ENCODE measurements at regions not wholly inside any gene's neighbourhood (a gene's known extent, or its start where the extent isn't known, plus 50 kb on each side); places are given as distances from the start of the nearest gene placed in this dataset.

GRCh38 chr10:2300231-2300630 is 562.9 kb upstream of the ADARB2 start:
- no peak for DNase-seq

GRCh38 chr10:2296179-2296891 is 559.0 kb upstream of the ADARB2 start:
- no peak for DNase-seq

DNA sequence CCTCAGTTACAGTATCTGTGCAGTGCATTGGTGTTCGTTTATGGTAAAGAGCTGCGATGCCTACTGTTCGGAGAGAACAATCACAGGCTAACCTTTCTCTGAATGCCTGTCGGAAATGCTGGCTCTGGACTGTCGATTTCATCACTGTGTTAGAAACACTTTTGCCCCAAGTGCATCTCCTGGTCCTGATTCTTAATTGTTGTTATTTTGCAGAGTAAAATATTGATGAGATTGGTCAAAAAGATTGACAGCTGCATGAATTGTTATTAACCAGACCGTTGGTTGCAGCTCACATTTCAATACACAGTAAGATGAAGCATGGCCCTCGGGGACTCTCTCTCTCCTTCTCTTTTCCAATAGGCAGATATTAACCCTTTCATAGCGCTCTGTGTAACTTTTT is 557.4 kb upstream of the ADARB2 start:
- DNase-seq: no peak

DNA sequence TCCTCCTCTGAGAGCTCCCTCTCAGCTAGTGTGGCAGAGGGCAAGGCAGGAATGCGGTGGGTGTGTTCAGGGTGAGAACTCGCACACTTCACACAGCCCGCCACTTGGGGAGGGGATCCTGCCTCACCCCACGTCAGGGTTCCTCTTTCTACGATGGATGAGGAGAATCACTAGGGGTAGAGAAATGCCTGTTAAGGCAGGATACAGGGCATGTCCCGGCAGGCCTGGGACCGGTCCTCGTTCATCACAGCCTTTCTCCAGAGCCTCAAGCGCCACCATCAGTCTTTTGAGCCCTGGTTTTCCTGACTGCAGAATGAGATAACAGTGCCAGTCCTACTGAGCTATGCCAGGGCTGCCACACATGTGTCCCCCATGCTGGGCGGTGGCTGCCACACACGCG is 546.7 kb upstream of the ADARB2 start:
- DNase-seq: no peak

DNA sequence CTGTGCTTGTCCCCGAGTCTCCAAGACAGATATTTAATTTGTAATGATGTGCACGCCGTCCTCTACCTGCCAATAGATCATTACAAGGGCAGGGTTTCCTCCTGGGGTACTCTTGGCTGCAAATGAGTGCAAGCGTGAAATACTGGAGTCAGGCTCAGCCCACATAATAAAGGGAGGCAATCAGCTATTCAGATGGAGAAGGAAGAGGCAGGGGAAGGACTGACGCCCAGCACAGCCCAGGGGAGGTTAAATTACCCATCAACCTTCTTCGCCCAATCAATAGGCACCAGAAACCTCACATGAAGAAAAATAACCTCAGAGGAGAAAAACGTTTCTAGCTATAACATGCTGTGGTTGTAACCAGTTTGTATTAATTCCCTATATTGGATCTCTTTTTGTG is 544.9 kb upstream of the ADARB2 start:
- DNase-seq: no peak

DNA sequence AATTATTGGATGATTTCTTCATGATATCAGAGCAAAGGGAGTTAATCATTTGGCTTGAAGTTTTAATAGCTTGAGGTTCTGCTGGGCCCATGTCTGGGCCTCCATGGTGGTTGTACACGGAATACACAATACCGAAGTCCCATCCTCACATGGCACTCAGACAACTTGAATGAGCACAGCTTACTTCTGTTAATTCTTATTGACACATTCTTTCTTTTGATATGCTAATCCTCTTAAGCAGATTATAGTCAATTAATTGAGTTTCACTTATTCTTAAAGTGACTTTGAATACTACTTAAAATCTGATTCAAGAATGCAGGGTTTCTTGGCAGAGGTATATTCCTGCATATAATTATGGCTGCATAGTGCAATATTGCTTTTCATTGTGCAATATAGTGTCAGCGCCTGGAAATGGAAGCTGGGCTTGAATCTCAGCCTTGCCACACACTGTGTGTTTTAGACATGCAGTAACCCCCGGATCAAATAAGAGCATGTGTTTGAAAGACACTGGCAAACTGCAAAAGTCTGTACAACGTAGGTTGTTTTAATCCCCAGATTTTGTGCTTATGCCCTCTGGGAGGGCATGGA is 543.5 kb upstream of the ADARB2 start:
- no peak for DNase-seq

DNA sequence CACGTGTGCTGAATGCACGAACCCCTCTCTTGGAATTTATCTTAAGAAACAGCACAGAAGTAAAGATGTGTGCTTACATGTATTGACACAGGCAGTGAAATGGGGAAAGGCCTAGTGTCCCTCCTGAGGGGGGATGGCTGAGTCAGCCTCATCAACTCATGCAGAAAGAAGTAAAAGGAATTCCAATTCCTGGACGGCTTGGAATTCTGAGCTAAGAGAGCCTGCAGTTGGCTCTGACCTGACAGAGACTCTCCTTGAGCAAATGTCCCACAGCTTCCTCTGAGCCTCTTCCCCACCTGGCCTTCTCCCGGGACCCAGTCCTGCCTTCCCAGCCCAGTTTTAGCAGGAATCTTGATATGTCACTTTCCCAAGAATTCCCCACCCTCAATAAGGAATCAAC is 542.4 kb upstream of the ADARB2 start:
- no peak for DNase-seq

DNA sequence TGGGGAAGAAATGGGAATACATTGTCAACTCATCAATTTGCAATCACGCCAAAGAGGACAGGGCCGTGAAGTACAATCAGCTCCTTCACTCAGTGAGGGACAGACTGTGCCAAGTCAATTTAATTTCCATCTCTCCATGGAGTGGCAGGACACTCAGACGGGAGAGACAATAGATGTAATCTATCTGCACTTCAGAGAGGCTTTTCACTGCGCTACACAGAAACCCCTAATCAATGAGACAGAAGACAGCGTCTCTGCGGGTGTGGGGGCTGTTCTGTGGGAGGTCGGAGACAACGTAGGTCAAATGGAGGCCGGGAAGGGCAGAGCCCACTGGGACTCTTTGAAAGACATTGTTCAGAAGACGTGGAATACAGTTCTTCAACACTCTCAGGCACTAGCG is 541.0 kb upstream of the ADARB2 start:
- no peak for DNase-seq

- no peak for DNase-seq
These were observed 526.2 kb upstream of the ADARB2 start for GRCh38 chr10:2263561-2263960.

DNA sequence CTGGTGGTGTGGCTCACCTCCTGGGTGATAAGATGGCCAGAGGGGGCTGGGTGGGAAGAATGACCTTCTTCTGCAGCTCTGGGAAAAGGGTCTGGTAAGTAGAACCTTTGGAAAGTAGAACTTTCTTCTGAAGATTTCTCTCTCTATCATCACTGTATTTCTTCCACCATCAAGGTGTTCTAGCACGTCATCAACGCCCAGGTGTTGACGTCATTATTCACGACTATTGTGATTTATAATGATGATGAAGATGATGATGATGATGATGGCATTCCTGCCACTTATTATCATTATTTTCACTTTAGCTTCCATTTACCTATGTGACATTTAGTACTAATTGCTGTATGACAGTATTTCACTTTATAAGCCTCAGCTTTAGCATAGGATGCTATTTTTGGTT is 525.6 kb upstream of the ADARB2 start:
- DNase-seq: no peak

GRCh38 chr10:2262333-2262732 is 525.0 kb upstream of the ADARB2 start:
- DNase-seq: no peak

DNA sequence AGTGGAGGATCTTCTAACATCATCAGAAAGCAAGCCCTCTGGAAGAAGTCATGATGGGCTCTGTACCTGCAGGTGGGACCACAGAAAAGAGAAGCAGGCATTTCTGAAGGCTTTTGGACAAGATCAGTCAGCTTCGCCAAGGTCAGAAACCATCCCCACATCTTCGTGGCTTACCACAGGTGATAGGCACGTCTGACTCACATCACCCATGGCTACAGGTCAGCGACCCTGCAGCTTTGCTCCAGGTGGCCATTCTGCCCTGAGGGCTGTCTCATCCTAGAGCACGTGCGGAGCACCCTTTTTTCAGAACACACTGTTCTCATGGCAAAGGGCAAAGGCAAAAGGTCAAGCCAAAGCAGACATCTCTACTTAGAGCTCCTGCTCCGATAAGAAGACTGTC is 518.9 kb upstream of the ADARB2 start:
- no peak for DNase-seq

GRCh38 chr10:2252096-2252495 is 514.8 kb upstream of the ADARB2 start:
- no peak for DNase-seq

DNA sequence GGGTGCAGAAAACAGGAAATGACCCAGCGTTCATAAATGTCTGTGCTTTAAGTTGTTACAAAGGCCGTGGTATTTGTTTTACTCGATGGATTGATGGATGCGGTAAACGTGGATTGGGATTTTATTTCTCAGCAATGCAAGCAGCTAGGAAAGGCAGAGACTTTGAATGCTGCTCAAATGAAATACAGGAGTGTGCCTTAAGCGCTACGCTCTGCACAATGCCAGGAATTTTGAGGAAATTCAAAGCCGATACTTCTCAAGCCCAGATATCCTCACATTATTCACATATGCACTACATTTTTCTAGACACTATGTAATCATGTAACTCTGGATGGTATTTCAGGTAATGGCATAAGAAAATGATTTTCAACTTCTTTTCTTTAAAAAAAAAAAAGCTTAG is 514.3 kb upstream of the ADARB2 start:
- DNase-seq: no peak

- DNase-seq: no peak
These were observed 509.4 kb upstream of the ADARB2 start for GRCh38 chr10:2246747-2247146.

DNA sequence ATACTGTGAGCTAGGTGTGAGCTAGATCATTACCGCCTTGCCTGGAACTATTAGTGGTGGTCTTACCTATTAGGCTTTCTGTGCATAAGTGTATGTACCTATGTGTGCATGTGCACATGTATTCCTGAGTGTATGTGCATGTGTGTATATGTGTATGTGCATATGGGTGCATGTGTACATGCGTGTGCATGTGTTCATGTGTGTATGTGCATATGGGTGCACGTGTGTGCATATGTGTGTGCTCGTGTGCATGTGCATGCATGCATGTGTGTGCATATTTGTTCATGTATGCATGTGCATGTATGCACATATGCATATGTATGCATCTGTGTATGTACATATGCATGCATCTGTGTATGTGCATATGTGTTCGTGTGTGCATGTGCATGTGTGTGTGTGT is 508.3 kb upstream of the ADARB2 start:
- no peak for DNase-seq

DNA sequence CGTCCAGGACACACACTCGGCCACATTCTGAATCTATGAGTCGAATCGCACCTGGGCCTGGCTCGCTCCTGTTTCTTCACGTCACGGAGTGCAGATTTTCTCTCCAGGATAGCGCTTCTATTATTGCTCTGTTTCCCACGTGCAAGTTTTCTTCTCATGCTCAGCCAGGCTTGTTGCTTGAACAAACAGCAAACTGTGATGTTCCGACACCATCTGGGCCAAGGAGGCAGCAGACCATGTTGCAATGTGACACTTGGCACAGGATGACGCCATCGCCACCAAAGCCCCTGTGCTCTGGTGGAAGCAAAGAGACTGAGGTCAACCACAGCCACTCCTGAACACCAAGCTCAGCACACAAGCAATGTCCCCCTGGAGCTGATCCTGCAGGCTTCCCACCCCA is 507.1 kb upstream of the ADARB2 start:
- no peak for DNase-seq

- DNase-seq: no peak
These were observed 499.6 kb upstream of the ADARB2 start for GRCh38 chr10:2236876-2237275.

- DNase-seq: no peak
These were observed 495.2 kb upstream of the ADARB2 start for GRCh38 chr10:2232479-2232878.

DNA sequence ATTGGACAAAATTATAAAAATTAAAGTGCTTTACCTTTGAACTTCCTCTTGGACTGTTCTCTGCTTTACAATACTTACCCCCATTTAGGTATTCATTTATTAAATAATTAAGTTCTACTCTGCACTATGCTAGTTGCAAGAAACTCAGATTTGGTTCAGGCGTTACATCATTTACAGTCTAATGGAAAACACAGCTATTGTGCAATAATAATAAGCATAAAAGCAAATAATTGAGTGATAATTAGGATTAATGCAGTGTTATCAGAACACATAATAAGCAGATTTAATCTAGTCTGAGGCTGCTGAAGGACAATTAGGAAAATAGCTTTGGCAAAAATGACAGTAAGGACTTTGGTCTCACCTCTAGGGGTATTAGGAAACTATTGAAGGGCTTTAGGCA is 493.2 kb upstream of the ADARB2 start:
- DNase-seq: no peak

GRCh38 chr10:2228320-2228901 is 491.1 kb upstream of the ADARB2 start:
- DNase-seq: no peak

- no peak for DNase-seq
These were observed 488.3 kb upstream of the ADARB2 start for GRCh38 chr10:2225609-2226008.

DNA sequence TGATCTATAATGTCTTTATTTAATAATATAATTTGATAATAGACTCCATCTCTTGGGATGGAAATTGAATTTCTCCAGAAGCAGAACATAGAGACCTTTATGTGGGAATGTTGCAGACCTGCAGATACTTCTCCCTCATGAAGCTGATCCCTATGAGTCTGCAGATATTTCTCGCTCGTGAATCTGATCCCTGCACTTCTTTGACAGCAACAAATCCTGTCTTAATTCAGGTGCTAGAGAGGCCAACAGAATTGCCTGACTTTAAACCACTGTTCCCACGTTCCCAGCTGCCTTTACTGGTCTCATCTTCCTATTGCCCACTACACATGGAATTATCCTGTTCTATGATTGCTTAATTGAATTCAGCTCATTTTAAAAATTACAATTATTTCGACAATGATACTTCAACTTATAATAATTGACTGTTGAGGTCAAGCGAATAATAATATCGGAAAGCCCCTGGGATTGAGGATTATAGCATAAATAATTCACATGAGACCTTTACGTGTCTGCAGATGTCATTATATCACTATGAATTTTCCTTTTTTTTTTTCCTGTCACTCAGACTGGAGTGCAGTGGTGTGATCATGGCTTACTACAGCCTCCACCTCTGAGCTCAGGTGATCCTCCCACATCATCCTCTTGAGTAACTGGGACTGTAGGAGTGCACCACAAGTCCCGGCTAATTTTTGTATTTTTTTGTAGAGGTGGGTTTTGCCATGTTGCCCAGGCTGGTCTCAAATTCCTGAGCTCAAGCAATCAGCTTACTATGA is 486.4 kb upstream of the ADARB2 start:
- DNase-seq: no peak

DNA sequence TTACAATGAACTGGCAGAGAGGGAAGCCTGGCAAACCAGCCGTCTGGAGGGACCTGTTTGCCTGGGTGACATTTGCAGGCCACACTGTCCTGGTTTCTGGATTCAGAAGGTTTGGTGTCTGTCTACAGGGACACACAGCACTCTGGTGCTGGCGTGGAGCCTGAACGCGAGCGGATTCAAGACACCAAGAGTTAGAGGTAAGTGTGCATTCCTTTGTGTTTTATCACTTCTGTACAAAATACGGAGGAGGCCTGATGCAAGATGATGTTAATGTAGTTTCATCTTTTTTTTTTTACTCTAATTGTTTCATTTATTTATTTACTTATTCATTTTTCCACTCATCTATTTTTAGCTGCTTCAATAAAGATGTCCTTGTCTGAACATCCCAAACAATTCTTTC is 485.3 kb upstream of the ADARB2 start:
- no peak for DNase-seq
